GM12878 (cell line): ENCODE measurements at regions not wholly inside any gene's neighbourhood (a gene's known extent, or its start where the extent isn't known, plus 50 kb on each side); places are given as distances from the start of the nearest gene placed in this dataset.

Source experiments
- ATAC-seq: fragments of 200-7000 bp; cut with Tn5 transposase; 3 replicates; pipeline ENCODE4 v1.9.1; 2020; ENCODE audit warnings: mild to moderate bottlenecking, moderate library complexity
- BruUV-seq: library from RNA; stranded (reverse); fragments of 400-500 nt; replicated peaks from 2 replicates; lab custom pipeline; 2021; lab: Mats Ljungman, UMichigan
- CTCF ChIA-PET: fragments of 300-600 bp; sonication (Branson Sonifier 250); formaldehyde crosslinking; extraction: SDS; loops from one replicate; lab custom pipeline; 2021; ENCODE audit warnings: inconsistent platforms; lab: Yijun Ruan, JAX
- POLR2A ChIA-PET: fragments of 350-600 bp; formaldehyde crosslinking; extraction: SDS; loops from one replicate; lab custom pipeline; 2021; ENCODE audit warnings: inconsistent platforms; lab: Charles Lee
- RAD21 ChIA-PET: fragments of 300-600 bp; sonication (Branson Sonifier 250); formaldehyde crosslinking; loops from one replicate; lab custom pipeline; 2023; ENCODE audit warnings: antibody characterized with exemption; ENCODE audit not compliant: unreplicated experiment; lab: Charles Lee
- SMC1A ChIA-PET: fragments of 300-600 bp; sonication (Branson Sonifier 250); formaldehyde crosslinking; loops from one replicate; lab custom pipeline; 2023; ENCODE audit not compliant: unreplicated experiment, uncharacterized antibody; lab: Charles Lee
- DNase-seq: peaks from one replicate; pipeline ENCODE4 v3.0.0-alpha.2; 2011; ENCODE audit warnings: low read depth, low spot score
- FAIRE-seq: peaks from 3 replicates; lab custom pipeline; 2011; peaks lifted over from hg19 to GRCh38; lab: Jason Lieb, UNC
- H2AFZ ChIP-seq: 2 replicates; pipeline ENCODE4 v1.6.0; 2011; ENCODE audit warnings: low read depth, low read length, control low read depth; ENCODE audit not compliant: control insufficient read depth
- H3K27ac ChIP-seq: 2 replicates; pipeline ENCODE4 v1.5.1; 2011; ENCODE audit warnings: control low read depth; ENCODE audit not compliant: control insufficient read depth, insufficient read depth
- H3K27me3 ChIP-seq, 2 experiments: replicated peaks in 1 of 2; 2 replicates each; pipeline versions ENCODE4 v1.6.0 to v1.6.1; 2011; ENCODE audit warnings: low read length in 1 of 2; ENCODE audit not compliant: control insufficient read depth in 2 of 2, insufficient read depth in 2 of 2
- H3K36me3 ChIP-seq, 2 experiments: 2 replicates each; pipeline ENCODE4 v1.5.1; 2011; ENCODE audit warnings: low read length in 1 of 2; ENCODE audit not compliant: control insufficient read depth in 2 of 2, insufficient read depth in 2 of 2
- H3K4me1 ChIP-seq: 2 replicates; pipeline ENCODE4 v1.6.1; 2011; ENCODE audit warnings: mild to moderate bottlenecking, low read length, moderate library complexity, mixed read lengths; ENCODE audit not compliant: control insufficient read depth, insufficient read depth
- H3K4me2 ChIP-seq: 2 replicates; pipeline ENCODE4 v1.6.0; 2011; ENCODE audit warnings: control low read depth; ENCODE audit not compliant: control insufficient read depth, insufficient read depth
- H3K4me3 ChIP-seq: fragments of 200-600 bp; sonication (generic); 2 replicates; pipeline ENCODE4 v1.5.1; 2016
- H3K79me2 ChIP-seq: 2 replicates; pipeline ENCODE4 v1.6.0; 2011; ENCODE audit warnings: low read length; ENCODE audit not compliant: control insufficient read depth, insufficient read depth
- H3K9ac ChIP-seq: 2 replicates; pipeline ENCODE4 v1.8.0; 2011; ENCODE audit warnings: low read length, control low read depth, mixed read lengths; ENCODE audit not compliant: control insufficient read depth, insufficient read depth
- H3K9me3 ChIP-seq: replicated peaks from 3 replicates; pipeline ENCODE4 v1.5.1; 2011; ENCODE audit warnings: mild to moderate bottlenecking, low read length; ENCODE audit not compliant: control insufficient read depth, insufficient read depth
- H4K20me1 ChIP-seq: 2 replicates; pipeline ENCODE4 v1.6.0; 2011; ENCODE audit not compliant: control insufficient read depth, insufficient read depth
- BRCA1 ChIP-seq: IDR thresholded peaks from 2 replicates; pipeline ENCODE4 v1.6.1; 2011; ENCODE audit warnings: low read depth, low read length, improper control_type of control experiment
- EGR1 ChIP-seq, 2 experiments: IDR thresholded peaks; 1 replicate in 1 of 2; 2 replicates in 1 of 2; pipeline ENCODE4 v1.6.1; 2011 to 2012; ENCODE audit warnings: low read depth in 2 of 2, low read length in 2 of 2, borderline replicate concordance in 1 of 2, mild to moderate bottlenecking in 1 of 2, moderate library complexity in 1 of 2
- ESRRA ChIP-seq: IDR thresholded peaks from 2 replicates; pipeline ENCODE4 v1.6.1; 2012; ENCODE audit warnings: mild to moderate bottlenecking, low read length, improper control_type of control experiment
- FOXM1 ChIP-seq: IDR thresholded peaks from 2 replicates; pipeline ENCODE4 v1.6.1; 2012; ENCODE audit warnings: low read depth, mild to moderate bottlenecking, inconsistent platforms, low read length, moderate library complexity
- NFXL1 ChIP-seq: fragments of 450-650 bp; IDR thresholded peaks from 2 replicates; pipeline ENCODE4 v1.6.1; 2017; ENCODE audit warnings: antibody characterized with exemption, mild to moderate bottlenecking, borderline replicate concordance
- PAX5 ChIP-seq: IDR thresholded peaks from 2 replicates; pipeline ENCODE4 v1.6.1; 2011; ENCODE audit warnings: low read depth, low read length, borderline replicate concordance
- POLR2AphosphoS5 ChIP-seq: IDR thresholded peaks from 2 replicates; pipeline ENCODE4 v1.6.1; 2011; ENCODE audit warnings: mild to moderate bottlenecking, low read length, inconsistent platforms
- TCF7 ChIP-seq: IDR thresholded peaks from 2 replicates; pipeline ENCODE4 v1.6.1; 2014; ENCODE audit warnings: antibody characterized with exemption, borderline replicate concordance
- WGBS: methylation state at CpG from one replicate; pipeline ENCODE4 v1.1.6; 2016; ENCODE audit warnings: low lambda C conversion rate; ENCODE audit not compliant: insufficient replicate concordance, insufficient coverage; ENCODE audit errors: missing lambda C conversion rate; 5-methylcytosine and 5-hydroxymethylcytosine counted together
- in situ Hi-C: fragments of 300-500 bp; cut with MboI; formaldehyde crosslinking; loops from 9 replicates; pipeline ENCODE4 v1.14.3; 2018; ENCODE audit warnings: mixed read lengths
- intact Hi-C: fragments of 100-400 bp; cut with micrococcal nuclease; formaldehyde crosslinking; loops from one replicate; pipeline ENCODE4 v1.14.2; 2022; ENCODE audit not compliant: unreplicated experiment
- TF ChIP-seq, protein P1 (sequence below): IDR thresholded peaks from 2 replicates; pipeline ENCODE4 v1.6.1; 2012; ENCODE audit warnings: low read depth, low read length, improper control_type of control experiment
- TF ChIP-seq, protein P2 (sequence below), 3 experiments: IDR thresholded peaks in 2 of 3; conservative IDR thresholded peaks in 1 of 3; 2 replicates each; pipeline ENCODE4 v1.5.1; 2011; ENCODE audit warnings: low read depth in 3 of 3, low read length in 3 of 3, mild to moderate bottlenecking in 3 of 3, control low read depth in 2 of 3, moderate library complexity in 2 of 3, inconsistent platforms in 1 of 3, mixed read lengths in 1 of 3; ENCODE audit not compliant: control insufficient read depth in 2 of 3, insufficient read depth in 1 of 3; ENCODE audit errors: extremely low read depth in 1 of 3
- TF ChIP-seq, protein P3 (sequence below): fragments of 450-650 bp; IDR thresholded peaks from 2 replicates; pipeline ENCODE4 v1.6.1; 2017; ENCODE audit warnings: borderline replicate concordance

DNA sequence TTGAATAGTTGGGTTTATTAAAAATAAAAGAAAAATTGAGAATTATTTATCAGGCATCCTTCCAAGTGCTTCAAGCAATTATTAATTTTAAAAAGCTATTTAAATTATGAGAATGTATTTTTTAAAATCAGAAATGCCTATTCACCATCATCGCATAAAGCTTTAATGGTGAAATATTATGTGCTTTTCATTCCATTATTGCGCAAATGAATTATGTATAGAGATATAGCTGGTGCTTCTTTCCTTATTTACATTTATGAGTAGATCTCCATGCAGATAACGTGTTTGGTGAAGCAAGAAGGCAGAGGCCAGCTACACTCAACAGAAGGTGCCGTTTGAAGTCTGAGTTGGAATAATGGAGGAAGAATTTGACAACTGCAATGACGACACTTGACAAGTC lies 549.1 kb upstream of the DPP6 start:
- no peak for FAIRE-seq
- H2AFZ ChIP-seq = no peak overlapping the region
- no peaks in the 10 kb centered on the region for H3K27me3 ChIP-seq
- no peak for DNase-seq
- no TSS peak for BruUV-seq
- CTCF ChIA-PET = no interaction called here
- POLR2A ChIA-PET = no interaction called here
- RAD21 ChIA-PET = no interaction called here
- in situ Hi-C loops (no loop called here), intact Hi-C loops (no loop called here)
- SMC1A ChIA-PET = no interaction called here
- no peaks in the 10 kb centered on the region for H3K36me3 ChIP-seq
- no peaks in the 10 kb centered on the region for H4K20me1 ChIP-seq
- no peak overlapping the region for H3K4me2 ChIP-seq
- 34% methylated on average over 5 of the region's 5 CpGs for WGBS
- H3K4me1 ChIP-seq = no peaks in the 10 kb centered on the region
- no peaks in the 10 kb centered on the region for H3K79me2 ChIP-seq
- no peak for ATAC-seq
- H3K27ac ChIP-seq = no peak overlapping the region
- H3K9me3 ChIP-seq = no peaks in the 10 kb centered on the region; the same call in 2 of the 3 replicates
- H3K9ac ChIP-seq = no peak overlapping the region
- H3K4me3 ChIP-seq = no peak overlapping the region
- TF ChIP-seq ESRRA = no peak
- TF ChIP-seq BRCA1 = no peak
- no peak for TF ChIP-seq NFXL1
- TF ChIP-seq FOXM1 = no peak
- no peak for TF ChIP-seq POLR2AphosphoS5

DNA sequence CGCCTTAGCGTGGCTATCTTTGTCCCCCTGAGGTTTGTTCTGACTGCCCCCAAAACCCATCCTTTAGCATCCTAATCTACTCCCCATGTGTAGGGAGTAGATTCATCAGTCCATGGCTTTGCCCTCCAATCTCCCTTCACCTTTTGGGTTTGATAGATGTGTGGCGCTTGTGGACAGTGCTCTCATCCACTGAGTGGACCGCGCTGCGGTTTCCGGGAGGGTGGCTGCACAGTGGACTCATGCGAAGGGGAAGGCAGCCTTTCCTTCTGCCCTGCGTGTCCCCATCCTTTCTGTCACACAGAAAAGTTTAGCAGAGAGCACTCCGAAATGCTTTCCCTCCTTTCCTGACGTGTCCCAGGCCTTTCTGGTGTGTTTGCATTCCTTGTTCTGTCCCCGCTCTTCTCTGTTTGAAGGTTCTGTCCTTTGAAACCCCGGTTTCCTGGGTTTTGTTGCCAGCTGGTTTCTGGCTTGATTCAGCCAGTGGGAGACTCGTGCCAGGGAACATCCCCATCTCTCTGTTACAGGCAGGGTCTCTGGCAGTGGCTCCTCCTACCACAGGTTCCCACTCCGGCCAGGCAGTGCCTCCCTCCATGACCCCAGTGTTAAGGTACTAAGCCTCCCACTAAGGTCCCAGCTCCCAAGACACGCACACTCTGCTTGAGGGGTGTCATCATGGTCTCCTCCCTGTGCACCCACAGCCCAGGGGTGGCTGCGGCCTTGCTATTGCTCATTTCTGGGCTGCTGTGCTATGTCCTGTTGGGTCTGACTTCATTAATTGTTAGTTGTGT lies 547.7 kb upstream of the DPP6 start:
- in situ Hi-C loops = no loop called here
- TF ChIP-seq, protein P1, sequence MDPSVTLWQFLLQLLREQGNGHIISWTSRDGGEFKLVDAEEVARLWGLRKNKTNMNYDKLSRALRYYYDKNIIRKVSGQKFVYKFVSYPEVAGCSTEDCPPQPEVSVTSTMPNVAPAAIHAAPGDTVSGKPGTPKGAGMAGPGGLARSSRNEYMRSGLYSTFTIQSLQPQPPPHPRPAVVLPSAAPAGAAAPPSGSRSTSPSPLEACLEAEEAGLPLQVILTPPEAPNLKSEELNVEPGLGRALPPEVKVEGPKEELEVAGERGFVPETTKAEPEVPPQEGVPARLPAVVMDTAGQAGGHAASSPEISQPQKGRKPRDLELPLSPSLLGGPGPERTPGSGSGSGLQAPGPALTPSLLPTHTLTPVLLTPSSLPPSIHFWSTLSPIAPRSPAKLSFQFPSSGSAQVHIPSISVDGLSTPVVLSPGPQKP = no peak
- TF ChIP-seq, protein P2, sequence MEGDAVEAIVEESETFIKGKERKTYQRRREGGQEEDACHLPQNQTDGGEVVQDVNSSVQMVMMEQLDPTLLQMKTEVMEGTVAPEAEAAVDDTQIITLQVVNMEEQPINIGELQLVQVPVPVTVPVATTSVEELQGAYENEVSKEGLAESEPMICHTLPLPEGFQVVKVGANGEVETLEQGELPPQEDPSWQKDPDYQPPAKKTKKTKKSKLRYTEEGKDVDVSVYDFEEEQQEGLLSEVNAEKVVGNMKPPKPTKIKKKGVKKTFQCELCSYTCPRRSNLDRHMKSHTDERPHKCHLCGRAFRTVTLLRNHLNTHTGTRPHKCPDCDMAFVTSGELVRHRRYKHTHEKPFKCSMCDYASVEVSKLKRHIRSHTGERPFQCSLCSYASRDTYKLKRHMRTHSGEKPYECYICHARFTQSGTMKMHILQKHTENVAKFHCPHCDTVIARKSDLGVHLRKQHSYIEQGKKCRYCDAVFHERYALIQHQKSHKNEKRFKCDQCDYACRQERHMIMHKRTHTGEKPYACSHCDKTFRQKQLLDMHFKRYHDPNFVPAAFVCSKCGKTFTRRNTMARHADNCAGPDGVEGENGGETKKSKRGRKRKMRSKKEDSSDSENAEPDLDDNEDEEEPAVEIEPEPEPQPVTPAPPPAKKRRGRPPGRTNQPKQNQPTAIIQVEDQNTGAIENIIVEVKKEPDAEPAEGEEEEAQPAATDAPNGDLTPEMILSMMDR (IDR thresholded peaks at IDR 0.05 in 2 of 3, conservative IDR thresholded peaks at IDR 0.05 in 1 of 3; ENCODE audit: control insufficient read depth in 2 of 3, extremely low read depth in 1 of 3, insufficient read depth in 1 of 3, low read depth in 3 of 3, low read length in 3 of 3) = no peak
- TF ChIP-seq EGR1 (IDR thresholded peaks at IDR 0.05; ENCODE audit: borderline replicate concordance in 1 of 2, low read depth in 2 of 2, low read length in 2 of 2) (no peak), TCF7 (no peak), PAX5 (no peak)
- TF ChIP-seq, protein P3, sequence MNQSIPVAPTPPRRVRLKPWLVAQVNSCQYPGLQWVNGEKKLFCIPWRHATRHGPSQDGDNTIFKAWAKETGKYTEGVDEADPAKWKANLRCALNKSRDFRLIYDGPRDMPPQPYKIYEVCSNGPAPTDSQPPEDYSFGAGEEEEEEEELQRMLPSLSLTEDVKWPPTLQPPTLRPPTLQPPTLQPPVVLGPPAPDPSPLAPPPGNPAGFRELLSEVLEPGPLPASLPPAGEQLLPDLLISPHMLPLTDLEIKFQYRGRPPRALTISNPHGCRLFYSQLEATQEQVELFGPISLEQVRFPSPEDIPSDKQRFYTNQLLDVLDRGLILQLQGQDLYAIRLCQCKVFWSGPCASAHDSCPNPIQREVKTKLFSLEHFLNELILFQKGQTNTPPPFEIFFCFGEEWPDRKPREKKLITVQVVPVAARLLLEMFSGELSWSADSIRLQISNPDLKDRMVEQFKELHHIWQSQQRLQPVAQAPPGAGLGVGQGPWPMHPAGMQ = no peak
- Histone ChIP-seq H4K20me1 (no peaks in the 10 kb centered on the region), H3K27ac (no peak overlapping the region), H3K9ac (no peak overlapping the region), H3K4me3 (no peak overlapping the region), H3K4me1 (no peaks in the 10 kb centered on the region), H3K9me3 (no peaks in the 10 kb centered on the region; the same call in 2 of the 3 replicates), H3K27me3 (no peaks in the 10 kb centered on the region), H3K4me2 (no peak overlapping the region), H3K79me2 (no peaks in the 10 kb centered on the region), H3K36me3 (no peaks in the 10 kb centered on the region), H2AFZ (no peak overlapping the region)
- WGBS = 43% methylated on average over 17 of the region's 17 CpGs
- DNase-seq (no peak), ATAC-seq (no peak), FAIRE-seq (no peak)
- POLR2A ChIA-PET = no interaction called here
- intact Hi-C loops = no loop called here
- SMC1A ChIA-PET = no interaction called here
- BruUV-seq = no TSS peak
- RAD21 ChIA-PET = no interaction called here
- CTCF ChIA-PET = no interaction called here
